Esophagus (tissue), 2 donors: ENCODE measurements at regions not wholly inside any gene's neighbourhood (a gene's known extent, or its start where the extent isn't known, plus 50 kb on each side); places are given as distances from the start of the nearest gene placed in this dataset.

Source experiments
- H3K27ac ChIP-seq, 2 donors: one replicate each; pipeline ENCODE4 v1.5.1; 2013; ENCODE audit warnings: low read depth in 2 of 2, mild to moderate bottlenecking in 2 of 2, inconsistent platforms in 1 of 2, low read length in 1 of 2, moderate library complexity in 1 of 2
- H3K27me3 ChIP-seq, 2 donors: one replicate each; pipeline ENCODE4 v1.6.1; 2013; ENCODE audit warnings: low read length in 2 of 2, control low read depth in 1 of 2, mild to moderate bottlenecking in 1 of 2; ENCODE audit not compliant: insufficient read depth in 2 of 2, control insufficient read depth in 1 of 2
- H3K36me3 ChIP-seq, 2 donors: one replicate each; pipeline ENCODE4 v1.6.1; 2013; ENCODE audit warnings: low read length in 1 of 2; ENCODE audit not compliant: control insufficient read depth in 2 of 2, insufficient read depth in 2 of 2
- H3K4me1 ChIP-seq, 2 donors: one replicate each; pipeline ENCODE4 v1.6.1; 2013; ENCODE audit warnings: low read length in 1 of 2; ENCODE audit not compliant: control insufficient read depth in 2 of 2, insufficient read depth in 2 of 2
- H3K4me3 ChIP-seq, 2 donors: one replicate each; pipeline ENCODE4 v1.5.1; 2013; ENCODE audit warnings: low read length in 2 of 2, mild to moderate bottlenecking in 2 of 2, low read depth in 1 of 2, moderate library complexity in 1 of 2
- H3K9me3 ChIP-seq, 2 donors: one replicate each; pipeline ENCODE4 v1.6.1; 2013; ENCODE audit warnings: mild to moderate bottlenecking in 2 of 2, low read depth in 1 of 2, low read length in 1 of 2, moderate library complexity in 1 of 2; ENCODE audit not compliant: control insufficient read depth in 2 of 2, insufficient read depth in 1 of 2
- WGBS, 2 donors: extraction: QIAGEN DNeasy Blood & Tissue Kit; methylation state at CpG; one replicate each; pipeline ENCODE4 v1.1.7; 2013; 5-methylcytosine and 5-hydroxymethylcytosine counted together
- donor health status: healthy with polysubstance abuse.
- donor health status: Bipolar disorder and iron deficiency.

- 96% methylated on average over 14 to 15 of the region's 15 CpGs for WGBS, 2 donors
- no peaks in the 10 kb centered on the region for H3K36me3 ChIP-seq
- no peak overlapping the region for H3K27ac ChIP-seq
- peaks cover 0 to 2% of the 10 kb centered on the region in 2 donors for H3K27me3 ChIP-seq
- H3K4me1 ChIP-seq: no peaks in the 10 kb centered on the region
- no peak overlapping the region for H3K4me3 ChIP-seq
- peaks cover 0 to 6% of the 10 kb centered on the region in 2 donors for H3K9me3 ChIP-seq
Observed at GRCh38 chr15:62218841-62219240, 53.8 kb upstream of the C2CD4B start.

- peaks cover 5 to 6% of the 10 kb centered on the region in 2 donors for H3K9me3 ChIP-seq
- H3K4me3 ChIP-seq: no peak overlapping the region
- H3K36me3 ChIP-seq: no peaks in the 10 kb centered on the region
- 88 to 90% methylated on average over 5 of the region's 5 CpGs for WGBS, 2 donors
- no peaks in the 10 kb centered on the region for H3K4me1 ChIP-seq
- H3K27ac ChIP-seq: no peak overlapping the region
- H3K27me3 ChIP-seq: peaks cover 0 to 2% of the 10 kb centered on the region in 2 donors
Observed at GRCh38 chr15:62219799-62220198, 54.7 kb upstream of the C2CD4B start.

GRCh38 chr15:62223020-62223419 is 57.9 kb upstream of the C2CD4B start:
- H3K27me3 ChIP-seq: peaks cover 0 to 2% of the 10 kb centered on the region in 2 donors
- no peak overlapping the region for H3K4me3 ChIP-seq
- no peak overlapping the region for H3K27ac ChIP-seq
- H3K9me3 ChIP-seq: peaks cover 0 to 5% of the 10 kb centered on the region in 2 donors
- no peaks in the 10 kb centered on the region for H3K4me1 ChIP-seq
- WGBS, 2 donors: 53 to 74% methylated on average over 2 of the region's 2 CpGs
- no peaks in the 10 kb centered on the region for H3K36me3 ChIP-seq

- no peaks in the 10 kb centered on the region for H3K36me3 ChIP-seq
- no peaks in the 10 kb centered on the region for H3K27me3 ChIP-seq
- H3K27ac ChIP-seq: no peak overlapping the region
- H3K4me1 ChIP-seq: no peaks in the 10 kb centered on the region
- WGBS, 2 donors: 76 to 85% methylated on average over 1 of the region's 1 CpG
- H3K9me3 ChIP-seq: peaks cover 0 to 5% of the 10 kb centered on the region in 2 donors
- H3K4me3 ChIP-seq: no peak overlapping the region
Observed at GRCh38 chr15:62228604-62229003, 63.5 kb upstream of the C2CD4B start.

DNA sequence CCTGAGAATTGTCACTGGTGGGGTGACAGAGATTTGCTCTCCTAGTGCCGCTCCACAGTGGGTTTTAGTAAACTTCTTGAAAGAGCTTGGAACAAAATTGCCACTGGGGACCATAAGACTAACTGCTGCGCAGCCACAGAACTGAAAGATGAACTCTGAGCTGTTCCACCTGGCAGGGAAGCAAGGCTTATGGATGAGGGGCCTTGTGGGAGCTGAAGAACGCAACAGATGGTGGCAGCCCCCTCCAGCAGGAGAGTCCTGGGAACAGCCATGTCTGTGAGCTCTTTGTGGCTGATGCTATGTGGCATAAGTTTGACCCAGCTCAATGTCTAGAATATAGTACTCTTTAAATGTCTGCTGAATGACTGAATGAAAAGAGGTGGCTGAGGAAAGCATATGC is 66.8 kb upstream of the C2CD4B start:
- Histone ChIP-seq H3K4me1 (no peaks in the 10 kb centered on the region), H3K4me3 (no peak overlapping the region), H3K27me3 (no peaks in the 10 kb centered on the region), H3K36me3 (no peaks in the 10 kb centered on the region), H3K9me3 (no peaks in the 10 kb centered on the region), H3K27ac (no peak overlapping the region)
- WGBS, 2 donors: 65 to 67% methylated on average over 3 of the region's 3 CpGs

DNA sequence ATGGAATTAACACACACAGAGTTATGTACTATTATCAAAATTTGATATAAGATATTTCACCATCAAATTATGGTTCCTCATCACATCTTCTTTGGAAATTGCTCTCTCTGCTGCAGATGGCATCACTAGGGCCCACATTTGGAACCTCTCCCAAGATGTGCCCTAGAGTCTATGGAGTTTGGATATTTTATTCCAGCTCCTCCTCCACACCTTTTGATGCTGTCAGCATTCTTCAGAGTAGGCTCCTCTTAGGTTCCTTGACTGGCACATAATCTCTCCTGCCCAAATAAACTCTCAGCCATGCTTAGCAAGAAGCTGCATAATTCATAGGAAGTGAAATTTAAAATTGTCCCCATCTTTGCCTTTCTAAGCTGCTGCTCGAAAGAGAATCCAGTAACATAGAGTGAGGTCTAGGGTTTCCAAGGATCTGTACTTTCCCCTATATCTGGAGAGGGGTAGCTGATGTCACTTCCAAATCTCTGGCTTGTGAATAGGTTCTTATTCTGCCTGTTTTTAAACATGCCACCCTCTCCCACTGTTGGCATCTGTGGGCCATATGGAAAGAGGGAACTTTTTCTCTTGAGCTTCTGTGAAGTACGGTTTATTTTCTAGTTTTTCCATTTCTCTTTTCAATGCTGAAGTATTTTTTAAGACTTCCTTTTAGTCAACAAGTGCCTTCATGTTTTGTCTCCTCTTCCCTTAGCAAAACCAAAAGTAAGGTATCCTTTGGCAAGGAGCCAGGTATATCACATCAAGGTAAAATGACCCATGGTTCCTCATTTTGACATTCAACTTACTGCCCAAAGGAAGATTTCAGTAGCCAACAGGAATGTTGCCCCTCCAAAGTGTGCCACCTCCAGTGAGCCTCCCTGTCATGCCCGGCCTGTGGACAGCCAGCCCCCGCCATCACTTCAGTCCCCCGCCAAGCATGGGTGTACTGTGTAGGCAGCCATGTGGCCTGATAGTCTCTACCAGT is 75.3 kb upstream of the C2CD4B start:
- Histone ChIP-seq H3K4me1 (peaks cover 0 to 2% of the 10 kb centered on the region in 2 donors), H3K27ac (no peak overlapping the region), H3K9me3 (no peaks in the 10 kb centered on the region), H3K27me3 (no peaks in the 10 kb centered on the region), H3K4me3 (no peak overlapping the region), H3K36me3 (no peaks in the 10 kb centered on the region)
- 92 to 95% methylated on average over 5 of the region's 5 CpGs for WGBS, 2 donors

DNA sequence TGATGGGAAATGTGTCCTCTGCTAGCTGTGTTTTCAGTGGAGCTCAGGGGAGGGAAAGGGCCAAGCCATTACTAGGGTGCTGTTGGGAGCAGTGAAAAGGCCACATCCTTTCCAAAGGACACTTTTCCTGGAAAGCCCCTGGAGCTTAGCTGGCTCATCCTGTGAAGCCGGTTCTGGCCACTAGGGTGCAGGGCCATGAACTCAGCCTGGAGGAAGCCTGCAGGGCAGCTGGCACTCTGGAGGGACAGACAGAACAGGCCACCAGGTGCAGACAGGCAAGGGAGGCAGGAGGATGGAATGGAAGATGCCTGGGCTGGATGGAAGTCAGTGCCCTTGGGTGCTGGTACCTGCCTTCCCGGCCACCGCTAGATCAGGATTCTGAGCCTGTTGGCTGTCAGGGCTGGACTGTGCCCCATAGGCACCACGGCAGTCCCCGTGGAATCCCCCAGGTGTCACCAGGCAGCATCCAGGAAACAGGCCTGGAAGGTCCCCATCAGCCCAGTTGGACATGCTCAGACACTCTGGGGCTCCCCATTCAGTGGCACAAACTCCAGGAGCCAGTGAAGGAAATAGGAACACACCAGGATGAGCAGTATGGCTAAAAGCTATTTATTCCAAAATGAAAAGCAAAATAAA is 76.2 kb upstream of the C2CD4B start:
- Histone ChIP-seq H3K36me3 (no peaks in the 10 kb centered on the region), H3K27me3 (no peaks in the 10 kb centered on the region), H3K9me3 (no peaks in the 10 kb centered on the region), H3K4me3 (no peak overlapping the region), H3K4me1 (peaks cover 0 to 2% of the 10 kb centered on the region in 2 donors), H3K27ac (no peak overlapping the region)
- 70 to 77% methylated on average over 5 of the region's 5 CpGs for WGBS, 2 donors

DNA sequence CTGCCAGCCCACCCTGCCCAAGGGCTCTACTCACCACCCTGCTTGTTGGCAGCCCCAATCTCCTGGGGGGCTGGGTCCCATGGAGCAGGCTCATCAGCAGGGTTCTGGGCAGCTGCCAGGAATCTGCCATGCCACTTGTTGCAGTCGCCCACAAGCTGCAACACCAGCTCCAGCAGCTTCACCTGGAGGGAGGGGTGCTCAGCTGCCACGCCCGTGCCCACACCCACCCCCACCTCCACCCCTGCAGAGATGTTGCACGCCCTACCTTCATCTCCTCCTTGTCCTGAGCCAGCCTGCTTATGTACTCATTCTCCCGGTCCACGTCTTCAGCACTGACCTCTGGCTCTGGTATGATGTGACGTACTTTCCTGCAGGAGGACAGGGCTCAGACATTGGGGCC is 77.9 kb upstream of the C2CD4B start:
- WGBS, 2 donors: 59 to 61% methylated on average over 7 of the region's 7 CpGs
- Histone ChIP-seq H3K4me3 (no peak overlapping the region), H3K27ac (no peak overlapping the region), H3K27me3 (no peaks in the 10 kb centered on the region), H3K4me1 (peaks cover 0 to 2% of the 10 kb centered on the region in 2 donors), H3K9me3 (no peaks in the 10 kb centered on the region), H3K36me3 (no peaks in the 10 kb centered on the region)

DNA sequence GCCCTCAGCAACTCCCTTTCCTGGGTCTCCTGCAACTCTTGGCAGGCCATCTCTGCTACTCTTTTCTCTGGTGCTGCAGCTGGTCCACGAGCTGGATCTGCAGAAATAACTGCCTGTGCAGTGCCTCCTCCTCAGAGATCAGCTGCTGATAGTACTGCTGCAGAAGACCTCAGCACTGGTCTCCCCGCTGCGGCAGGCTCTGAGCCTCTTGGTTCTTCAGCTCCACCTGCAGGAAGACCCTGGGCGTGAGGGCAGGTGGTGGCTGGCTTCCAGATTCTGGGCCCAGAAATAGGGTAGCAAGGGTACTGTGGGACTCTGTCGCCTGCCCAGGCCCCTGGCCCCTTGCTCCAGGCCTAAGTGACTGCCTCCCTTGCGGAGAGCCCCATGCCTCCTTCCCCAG is 79.7 kb upstream of the C2CD4B start:
- Histone ChIP-seq H3K27ac (no peak overlapping the region), H3K4me1 (peaks cover 2% of the 10 kb centered on the region in 2 donors), H3K4me3 (no peak overlapping the region), H3K36me3 (no peaks in the 10 kb centered on the region), H3K27me3 (no peaks in the 10 kb centered on the region), H3K9me3 (no peaks in the 10 kb centered on the region)
- WGBS, 2 donors: 79 to 84% methylated on average over 6 of the region's 6 CpGs
